ENCODE measurements at regions not wholly inside any gene's neighbourhood (a gene's known extent, or its start where the extent isn't known, plus 50 kb on each side); places are given as distances from the start of the nearest gene placed in this dataset.

GRCh38 chr18:76115580-76115979, 379.5 kb downstream of the ZNF516 start:
- TF ChIP-seq, protein P1, sequence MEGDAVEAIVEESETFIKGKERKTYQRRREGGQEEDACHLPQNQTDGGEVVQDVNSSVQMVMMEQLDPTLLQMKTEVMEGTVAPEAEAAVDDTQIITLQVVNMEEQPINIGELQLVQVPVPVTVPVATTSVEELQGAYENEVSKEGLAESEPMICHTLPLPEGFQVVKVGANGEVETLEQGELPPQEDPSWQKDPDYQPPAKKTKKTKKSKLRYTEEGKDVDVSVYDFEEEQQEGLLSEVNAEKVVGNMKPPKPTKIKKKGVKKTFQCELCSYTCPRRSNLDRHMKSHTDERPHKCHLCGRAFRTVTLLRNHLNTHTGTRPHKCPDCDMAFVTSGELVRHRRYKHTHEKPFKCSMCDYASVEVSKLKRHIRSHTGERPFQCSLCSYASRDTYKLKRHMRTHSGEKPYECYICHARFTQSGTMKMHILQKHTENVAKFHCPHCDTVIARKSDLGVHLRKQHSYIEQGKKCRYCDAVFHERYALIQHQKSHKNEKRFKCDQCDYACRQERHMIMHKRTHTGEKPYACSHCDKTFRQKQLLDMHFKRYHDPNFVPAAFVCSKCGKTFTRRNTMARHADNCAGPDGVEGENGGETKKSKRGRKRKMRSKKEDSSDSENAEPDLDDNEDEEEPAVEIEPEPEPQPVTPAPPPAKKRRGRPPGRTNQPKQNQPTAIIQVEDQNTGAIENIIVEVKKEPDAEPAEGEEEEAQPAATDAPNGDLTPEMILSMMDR (conservative IDR thresholded peaks at IDR 0.05; ENCODE audit: low read depth in 2 of 2), result no peak
- TF ChIP-seq EZH2phosphoT487 (IDR thresholded peaks at IDR 0.05; ENCODE audit: unreplicated experiment) (no peak), REST (IDR thresholded peaks at IDR 0.05; ENCODE audit: unreplicated experiment) (no peak)

Measured in GM23338 (cell line).